Activated T-helper 2 cell treated with anti-CD3 and anti-CD28 coated beads, Interferon-gamma antibody, Interleukin-2, Interleukin-4, amounts not matched to agents 10 μg/mL and 5 μg/mL and 100 μg/mL, durations not matched to agents 14 hours and 24 hours and 36 hours (primary cell): ENCODE measurements at regions not wholly inside any gene's neighbourhood (a gene's known extent, or its start where the extent isn't known, plus 50 kb on each side); places are given as distances from the start of the nearest gene placed in this dataset.

ENCODE experiments used
- DNase-seq: peaks from one replicate; pipeline ENCODE4 v3.0.0; 2021; ENCODE audit warnings: low spot score
- H3K27ac Mint-ChIP-seq: one replicate; pipeline ENCODE4 v1.8.0; 2021; ENCODE audit warnings: mixed read lengths
- H3K27me3 Mint-ChIP-seq: one replicate; pipeline ENCODE4 v1.8.0; 2021; ENCODE audit warnings: low read depth, mixed read lengths
- H3K36me3 Mint-ChIP-seq: one replicate; pipeline ENCODE4 v1.8.0; 2021; ENCODE audit warnings: low read depth, mixed read lengths
- H3K4me1 Mint-ChIP-seq: one replicate; pipeline ENCODE4 v1.8.0; 2021; ENCODE audit warnings: low read depth, mixed read lengths
- H3K4me3 Mint-ChIP-seq: one replicate; pipeline ENCODE4 v1.8.0; 2021; ENCODE audit warnings: low read depth, mild to moderate bottlenecking, moderate library complexity, mixed read lengths
- H3K9me3 Mint-ChIP-seq: one replicate; pipeline ENCODE4 v1.8.0; 2021; ENCODE audit warnings: mixed read lengths
- intact Hi-C: fragments of 100-400 bp; cut with micrococcal nuclease; formaldehyde crosslinking; loops from one replicate; pipeline ENCODE4 v1.15.1; 2023

- Mint-ChIP-seq H3K27me3 (peaks cover 39% of the 10 kb centered on the region), H3K36me3 (no peaks in the 10 kb centered on the region), H3K4me1 (peaks cover 19% of the 10 kb centered on the region), H3K9me3 (no peaks in the 10 kb centered on the region), H3K27ac (no peak overlapping the region), H3K4me3 (no peak overlapping the region)
- intact Hi-C loops = no loop called here
- no peak for DNase-seq
These were observed 167.3 kb upstream of the HS6ST1 start for GRCh38 chr2:128485761-128486639.

DNA sequence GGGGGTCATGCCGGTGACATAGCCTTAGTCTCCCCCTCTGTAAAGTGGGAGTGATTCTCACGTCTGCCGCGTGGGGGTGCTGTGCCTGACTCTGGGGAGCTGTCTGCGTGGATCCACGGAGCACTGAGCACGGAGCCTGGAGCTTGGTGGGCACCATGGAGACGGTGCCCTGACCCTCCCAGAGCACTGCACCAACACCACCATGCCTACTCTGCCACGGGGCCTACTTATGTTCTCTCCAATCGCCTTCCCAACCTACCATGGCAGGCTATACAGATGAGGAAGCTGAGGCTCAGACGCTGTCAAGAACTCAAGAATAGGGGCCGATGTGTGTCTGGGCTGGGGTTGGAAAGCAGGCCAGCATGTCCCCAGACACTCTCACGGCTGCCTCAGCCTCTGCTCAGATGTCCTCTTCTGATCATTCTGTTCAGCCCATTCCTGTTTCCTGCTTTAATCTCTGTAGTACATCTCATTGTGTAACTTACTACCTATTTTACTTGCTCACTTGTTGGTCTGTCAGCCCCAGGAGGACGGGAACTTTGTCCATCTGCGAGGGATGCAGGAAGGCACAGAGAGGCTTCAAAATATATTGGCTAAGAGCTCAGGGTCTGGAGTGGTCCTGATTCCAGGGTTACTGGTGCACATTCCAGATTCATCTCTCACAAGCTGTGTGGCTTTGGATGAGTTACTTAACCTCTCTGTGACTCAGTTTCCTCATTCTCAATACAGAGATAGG lies 168.1 kb upstream of the HS6ST1 start:
- no peaks in the 10 kb centered on the region for H3K9me3 Mint-ChIP-seq

GRCh38 chr2:128487650-128488387 lies 169.2 kb upstream of the HS6ST1 start:
- Mint-ChIP-seq H3K9me3 (no peaks in the 10 kb centered on the region), H3K27ac (no peak overlapping the region), H3K4me3 (no peak overlapping the region), H3K36me3 (no peaks in the 10 kb centered on the region), H3K4me1 (peaks cover 19% of the 10 kb centered on the region), H3K27me3 (peaks cover 31% of the 10 kb centered on the region)
- no peak for DNase-seq
- intact Hi-C loops = no loop called here

More for the DNA sequence above, 168.1 kb upstream of the HS6ST1 start:
- Mint-ChIP-seq H3K4me3 (no peak overlapping the region), H3K36me3 (no peaks in the 10 kb centered on the region), H3K27ac (no peak overlapping the region), H3K4me1 (peaks cover 19% of the 10 kb centered on the region), H3K27me3 (peaks cover 34% of the 10 kb centered on the region)
- intact Hi-C loops = no loop called here
- no peak for DNase-seq

GRCh38 chr2:128488434-128488833 lies 169.8 kb upstream of the HS6ST1 start:
- Mint-ChIP-seq H3K4me1 (peaks cover 19% of the 10 kb centered on the region), H3K4me3 (no peak overlapping the region), H3K9me3 (no peaks in the 10 kb centered on the region), H3K27me3 (peaks cover 28% of the 10 kb centered on the region), H3K27ac (no peak overlapping the region), H3K36me3 (no peaks in the 10 kb centered on the region)
- no peak for DNase-seq
- intact Hi-C loops = no loop called here

GRCh38 chr2:128489526-128490273 lies 171.0 kb upstream of the HS6ST1 start:
- no peak overlapping the region for H3K27ac Mint-ChIP-seq
- no peaks in the 10 kb centered on the region for H3K36me3 Mint-ChIP-seq
- no peak overlapping the region for H3K4me3 Mint-ChIP-seq
- intact Hi-C loops = no loop called here
- peaks cover 19% of the 10 kb centered on the region for H3K4me1 Mint-ChIP-seq
- no peaks in the 10 kb centered on the region for H3K9me3 Mint-ChIP-seq
- no peak for DNase-seq
- H3K27me3 Mint-ChIP-seq = peaks cover 20% of the 10 kb centered on the region

DNA sequence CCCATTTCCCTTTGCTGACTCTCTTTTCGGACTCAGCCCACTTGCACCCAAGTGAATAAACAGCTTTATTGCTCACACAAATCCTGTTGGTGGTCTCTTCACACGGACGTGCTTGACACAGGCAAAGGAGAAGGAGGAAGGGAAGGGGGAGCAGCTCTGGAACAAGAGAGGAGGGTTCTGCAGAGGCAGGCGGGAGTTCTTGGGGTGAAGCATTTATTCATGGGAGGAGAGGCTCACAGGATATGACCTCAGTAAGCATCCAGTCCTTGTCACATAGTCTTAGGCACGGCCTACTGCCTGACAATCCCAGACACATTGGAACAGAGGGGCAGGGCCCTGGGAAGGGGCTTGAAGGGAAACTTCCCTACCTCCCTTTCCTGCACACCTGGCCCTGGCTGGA lies 171.7 kb upstream of the HS6ST1 start:
- intact Hi-C loops = no loop called here
- DNase-seq = no peak
- Mint-ChIP-seq H3K36me3 (no peaks in the 10 kb centered on the region), H3K9me3 (no peaks in the 10 kb centered on the region), H3K4me3 (no peak overlapping the region), H3K27me3 (peaks cover 20% of the 10 kb centered on the region), H3K27ac (no peak overlapping the region), H3K4me1 (peaks cover 19% of the 10 kb centered on the region)

GRCh38 chr2:128490881-128491691 lies 172.4 kb upstream of the HS6ST1 start:
- Mint-ChIP-seq H3K27me3 (peaks cover 20% of the 10 kb centered on the region), H3K27ac (no peak overlapping the region), H3K4me1 (peaks cover 19% of the 10 kb centered on the region), H3K4me3 (no peak overlapping the region), H3K9me3 (no peaks in the 10 kb centered on the region), H3K36me3 (no peaks in the 10 kb centered on the region)
- no peak for DNase-seq
- intact Hi-C loops = no loop called here

DNA sequence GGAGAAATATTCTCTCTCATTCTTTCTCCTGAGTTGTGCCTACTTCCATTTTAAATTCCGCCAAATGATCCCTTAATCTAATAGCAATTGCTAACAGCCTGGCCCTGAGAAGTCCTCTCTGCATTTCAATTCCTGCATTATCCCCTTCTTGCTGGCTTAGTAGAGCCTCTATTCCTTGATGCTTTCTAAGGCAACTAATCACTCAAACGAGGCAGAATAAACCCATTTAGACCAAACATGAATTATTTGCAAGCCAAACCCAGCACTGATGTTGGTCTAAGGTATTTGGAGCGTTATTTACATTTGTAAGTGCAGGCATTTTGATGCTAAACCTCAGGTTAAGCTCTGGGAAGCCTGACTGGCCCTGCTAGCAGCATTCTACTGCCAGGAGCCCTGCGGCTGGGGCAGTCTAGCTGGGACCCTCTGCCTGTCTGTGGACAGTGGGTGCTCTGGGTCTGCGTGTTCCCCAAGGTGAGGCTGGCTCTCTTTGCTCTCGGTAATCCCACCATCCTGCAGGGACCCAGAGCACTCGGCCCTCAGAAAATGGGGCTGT lies 173.1 kb upstream of the HS6ST1 start:
- intact Hi-C loops = no loop called here
- no peak for DNase-seq
- Mint-ChIP-seq H3K4me1 (peaks cover 18% of the 10 kb centered on the region), H3K27me3 (peaks cover 20% of the 10 kb centered on the region), H3K27ac (no peak overlapping the region), H3K4me3 (no peak overlapping the region), H3K9me3 (no peaks in the 10 kb centered on the region), H3K36me3 (no peaks in the 10 kb centered on the region)

DNA sequence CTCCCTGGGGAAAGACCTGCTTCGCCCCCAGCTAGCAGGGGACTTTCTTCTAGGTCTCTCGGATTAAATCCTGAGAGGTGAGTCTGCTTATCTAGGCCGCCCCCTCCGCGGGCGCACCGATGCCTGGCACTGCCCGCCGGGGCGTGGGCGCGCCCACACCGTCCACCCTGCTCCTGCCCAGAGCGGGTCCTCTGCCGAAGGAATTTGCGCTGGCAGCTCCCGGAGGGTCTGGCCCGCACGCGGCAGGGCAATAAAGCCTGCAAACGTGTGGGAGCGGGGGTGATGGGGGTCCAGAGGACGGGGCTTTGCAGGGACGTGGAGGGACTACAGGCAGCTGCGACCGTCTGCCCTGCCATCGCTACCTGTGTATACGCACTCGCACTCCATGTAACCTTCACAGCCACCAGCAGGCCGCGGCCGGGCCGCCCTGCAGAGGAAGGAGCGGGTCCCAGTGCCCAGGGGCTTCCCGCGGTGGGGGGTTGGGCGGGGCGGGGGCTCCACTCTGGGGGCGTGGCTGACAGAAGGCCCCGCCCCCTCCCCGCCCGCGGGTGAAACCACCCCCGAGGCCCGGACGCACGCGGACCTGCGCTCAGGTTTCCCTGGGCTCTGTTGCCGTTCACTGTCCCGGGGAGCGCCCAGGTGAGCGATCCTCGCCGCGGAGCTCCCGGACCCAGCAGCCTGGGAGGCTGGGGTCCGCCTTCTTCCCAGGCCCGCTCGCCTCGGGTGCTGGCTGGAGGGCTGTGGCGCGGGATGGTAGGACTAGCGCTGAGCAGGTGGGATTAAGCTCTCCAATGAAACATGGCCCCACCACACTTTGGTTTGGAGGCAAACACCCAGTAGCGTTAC lies 174.5 kb upstream of the HS6ST1 start:
- Mint-ChIP-seq H3K9me3 (no peaks in the 10 kb centered on the region), H3K27ac (no peak overlapping the region), H3K4me3 (no peak overlapping the region), H3K4me1 (peaks cover 15% of the 10 kb centered on the region), H3K36me3 (no peaks in the 10 kb centered on the region), H3K27me3 (peaks cover 12% of the 10 kb centered on the region)
- no peak for DNase-seq
- intact Hi-C loops = no loop called here

- no peak for DNase-seq
- Mint-ChIP-seq H3K27me3 (peaks cover 8% of the 10 kb centered on the region), H3K27ac (no peak overlapping the region), H3K4me1 (peaks cover 12% of the 10 kb centered on the region), H3K36me3 (no peaks in the 10 kb centered on the region), H3K9me3 (no peaks in the 10 kb centered on the region), H3K4me3 (no peak overlapping the region)
- intact Hi-C loops = no loop called here
These were observed 175.2 kb upstream of the HS6ST1 start for GRCh38 chr2:128493880-128494279.

GRCh38 chr2:128494307-128494639 lies 175.6 kb upstream of the HS6ST1 start:
- Mint-ChIP-seq H3K36me3 (no peaks in the 10 kb centered on the region), H3K4me1 (peaks cover 11% of the 10 kb centered on the region), H3K27me3 (peaks cover 5% of the 10 kb centered on the region), H3K27ac (no peak overlapping the region), H3K4me3 (no peak overlapping the region), H3K9me3 (no peaks in the 10 kb centered on the region)
- no peak for DNase-seq
- intact Hi-C loops = no loop called here
